Right lobe of liver (tissue), 6 donors: ENCODE measurements at regions not wholly inside any gene's neighbourhood (a gene's known extent, or its start where the extent isn't known, plus 50 kb on each side); places are given as distances from the start of the nearest gene placed in this dataset.

Source experiments
- ATAC-seq, 4 donors: fragments of 200-7000 bp; cut with Tn5 transposase; one replicate each; pipeline ENCODE4 v1.9.1; 2020; ENCODE audit warnings: mild to moderate bottlenecking in 4 of 4, moderate library complexity in 4 of 4
- DNase-seq, 3 donors: peaks; one replicate each; pipeline ENCODE4 v3.0.0-alpha.2; 2020
- H3K27ac ChIP-seq, 3 donors: fragments of 200-600 bp; one replicate each; pipeline ENCODE4 v1.8.0; 2022
- H3K27me3 ChIP-seq, 2 donors: fragments of 200-600 bp; one replicate each; pipeline ENCODE4 v1.8.0; 2022
- H3K36me3 ChIP-seq, 4 donors: fragments of 200-600 bp; sonication (generic) in 1 of 4; one replicate each; pipeline versions ENCODE4 v1.5.1 to v1.8.0; 2017 to 2022; ENCODE audit warnings: control low read depth in 1 of 4
- H3K4me1 ChIP-seq, 4 donors: fragments of 200-600 bp; sonication (generic) in 1 of 4; one replicate each; pipeline versions ENCODE4 v1.5.1 to v1.8.0; 2017 to 2022; ENCODE audit warnings: control low read depth in 1 of 4
- H3K4me3 ChIP-seq, 3 donors: fragments of 200-600 bp; one replicate each; pipeline ENCODE4 v1.8.0; 2022
- H3K9me3 ChIP-seq, 4 donors: fragments of 200-600 bp; sonication (generic) in 1 of 4; one replicate each; pipeline versions ENCODE4 v1.5.1 to v1.8.0; 2017 to 2022; ENCODE audit warnings: control low read depth in 1 of 4
- POLR2A ChIP-seq: fragments of 450-650 bp; IDR thresholded peaks from one replicate; pipeline ENCODE4 v1.6.1; 2017; ENCODE audit warnings: antibody characterized with exemption, mild to moderate bottlenecking
- WGBS: methylation state at CpG from one replicate; pipeline ENCODE4 v1.1.6; 2018; ENCODE audit warnings: low coverage, low lambda C conversion rate; ENCODE audit not compliant: insufficient coverage; ENCODE audit errors: missing lambda C conversion rate; 5-methylcytosine and 5-hydroxymethylcytosine counted together
- intact Hi-C, 2 donors: fragments of 100-400 bp; cut with DNase I; formaldehyde crosslinking; loops; one replicate each; pipeline versions ENCODE4 v1.11.2 to v1.14.1; 2022
- TF ChIP-seq, protein P1 (sequence below), 4 donors: fragments of 200-600 bp in 3 of 4; fragments of 450-650 bp in 1 of 4; IDR thresholded peaks; one replicate each; pipeline versions ENCODE4 v1.5.1 to v1.8.0; 2016 to 2022; ENCODE audit warnings: antibody characterized with exemption in 4 of 4, mild to moderate bottlenecking in 2 of 4
- donor health status: DM: no; HTN: yes; CAD: no.
- donor health status: DM: no; HTN: no; CAD: no.
- donor health status: DM: no; HTN: no; CAD: no.
- donor health status: DM: no; HTN: yes; CAD: no.
- donor health status: DM: no; HTN: yes; CAD: no.

DNA sequence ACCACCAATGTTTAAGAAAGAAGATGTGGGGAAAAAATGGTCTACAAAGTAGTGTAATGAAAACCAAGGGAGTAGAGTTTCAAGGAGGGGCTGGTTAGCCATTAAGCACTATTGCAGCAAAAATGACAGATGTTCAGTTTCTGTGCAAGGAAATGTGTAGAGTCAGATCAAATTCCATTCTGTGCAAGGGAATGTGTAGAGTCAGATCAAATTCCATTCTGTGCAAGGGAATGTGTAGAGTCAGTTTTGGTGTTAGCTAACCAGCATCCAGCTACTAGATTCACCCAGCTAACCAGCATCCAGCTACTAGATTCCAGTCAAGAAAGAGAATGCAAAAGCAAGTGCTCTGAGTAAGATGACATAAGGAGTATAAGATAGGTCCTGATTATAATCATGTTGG is 208.8 kb downstream of the COX18 start:
- no peak for TF ChIP-seq POLR2A
- TF ChIP-seq, protein P1, sequence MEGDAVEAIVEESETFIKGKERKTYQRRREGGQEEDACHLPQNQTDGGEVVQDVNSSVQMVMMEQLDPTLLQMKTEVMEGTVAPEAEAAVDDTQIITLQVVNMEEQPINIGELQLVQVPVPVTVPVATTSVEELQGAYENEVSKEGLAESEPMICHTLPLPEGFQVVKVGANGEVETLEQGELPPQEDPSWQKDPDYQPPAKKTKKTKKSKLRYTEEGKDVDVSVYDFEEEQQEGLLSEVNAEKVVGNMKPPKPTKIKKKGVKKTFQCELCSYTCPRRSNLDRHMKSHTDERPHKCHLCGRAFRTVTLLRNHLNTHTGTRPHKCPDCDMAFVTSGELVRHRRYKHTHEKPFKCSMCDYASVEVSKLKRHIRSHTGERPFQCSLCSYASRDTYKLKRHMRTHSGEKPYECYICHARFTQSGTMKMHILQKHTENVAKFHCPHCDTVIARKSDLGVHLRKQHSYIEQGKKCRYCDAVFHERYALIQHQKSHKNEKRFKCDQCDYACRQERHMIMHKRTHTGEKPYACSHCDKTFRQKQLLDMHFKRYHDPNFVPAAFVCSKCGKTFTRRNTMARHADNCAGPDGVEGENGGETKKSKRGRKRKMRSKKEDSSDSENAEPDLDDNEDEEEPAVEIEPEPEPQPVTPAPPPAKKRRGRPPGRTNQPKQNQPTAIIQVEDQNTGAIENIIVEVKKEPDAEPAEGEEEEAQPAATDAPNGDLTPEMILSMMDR (IDR thresholded peaks at IDR 0.05), result no peak
- no peak overlapping the region for H3K27ac ChIP-seq
- H3K36me3 ChIP-seq, result no peaks in the 10 kb centered on the region
- no peaks in the 10 kb centered on the region for H3K4me1 ChIP-seq
- DNase-seq (no peak), ATAC-seq (no peak)
- H3K27me3 ChIP-seq, result no peaks in the 10 kb centered on the region
- intact Hi-C loops, result no loop called here
- no peaks in the 10 kb centered on the region for H3K9me3 ChIP-seq
- H3K4me3 ChIP-seq, result no peak overlapping the region

DNA sequence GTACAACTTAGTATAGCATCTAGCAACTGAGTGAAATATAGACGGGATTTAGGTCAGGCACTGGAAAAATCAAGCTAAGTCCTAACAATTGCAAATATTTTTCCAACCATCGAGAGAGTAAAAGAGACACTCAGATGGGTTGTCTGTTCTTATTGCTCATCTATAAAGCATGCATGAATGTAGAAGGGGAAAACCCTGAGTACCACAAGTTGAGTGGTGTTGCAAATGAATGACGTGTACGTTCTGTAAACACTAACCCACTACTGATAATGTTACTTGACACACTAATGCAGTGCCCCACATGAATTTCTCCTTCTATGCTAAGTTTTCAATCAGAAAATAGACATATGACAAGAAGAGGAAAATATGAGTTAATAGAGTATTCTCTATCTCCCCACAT is 211.2 kb downstream of the COX18 start:
- no peaks in the 10 kb centered on the region for H3K36me3 ChIP-seq
- intact Hi-C loops, result no loop called here
- no peaks in the 10 kb centered on the region for H3K4me1 ChIP-seq
- no peak overlapping the region for H3K4me3 ChIP-seq
- no peak for DNase-seq
- no peak for ATAC-seq
- H3K9me3 ChIP-seq, result no peaks in the 10 kb centered on the region
- TF ChIP-seq, protein P1 (IDR thresholded peaks at IDR 0.05), result no peak
- TF ChIP-seq POLR2A, result no peak
- no peak overlapping the region for H3K27ac ChIP-seq
- WGBS, result 55% methylated on average over 4 of the region's 4 CpGs
- H3K27me3 ChIP-seq, result no peaks in the 10 kb centered on the region

DNA sequence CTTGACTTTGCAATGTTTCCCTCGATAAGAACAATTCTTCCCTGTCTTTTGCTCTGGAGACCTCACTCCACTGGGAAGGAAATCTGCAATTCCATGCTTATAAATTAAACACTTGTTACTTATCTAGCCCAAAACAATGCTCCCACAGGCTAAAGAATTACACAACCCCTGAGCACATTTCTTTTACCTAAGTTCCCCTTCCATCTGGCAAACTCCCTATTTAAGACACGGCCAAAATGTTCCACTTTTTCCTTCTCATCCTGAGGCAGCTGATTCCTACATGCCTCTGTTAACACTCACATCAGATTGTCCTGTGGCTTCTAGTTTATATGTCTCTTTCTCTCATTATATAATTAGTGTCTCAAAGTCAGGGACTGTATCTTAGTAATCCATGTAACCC is 211.7 kb downstream of the COX18 start:
- H3K27ac ChIP-seq, result no peak overlapping the region
- intact Hi-C loops, result no loop called here
- H3K36me3 ChIP-seq, result no peaks in the 10 kb centered on the region
- DNase-seq (no peak), ATAC-seq (no peak)
- TF ChIP-seq, protein P1 (IDR thresholded peaks at IDR 0.05), result no peak
- TF ChIP-seq POLR2A, result no peak
- no peak overlapping the region for H3K4me3 ChIP-seq
- no peaks in the 10 kb centered on the region for H3K9me3 ChIP-seq
- no peaks in the 10 kb centered on the region for H3K4me1 ChIP-seq
- WGBS, result 46% methylated on average over 2 of the region's 2 CpGs
- H3K27me3 ChIP-seq, result no peaks in the 10 kb centered on the region

DNA sequence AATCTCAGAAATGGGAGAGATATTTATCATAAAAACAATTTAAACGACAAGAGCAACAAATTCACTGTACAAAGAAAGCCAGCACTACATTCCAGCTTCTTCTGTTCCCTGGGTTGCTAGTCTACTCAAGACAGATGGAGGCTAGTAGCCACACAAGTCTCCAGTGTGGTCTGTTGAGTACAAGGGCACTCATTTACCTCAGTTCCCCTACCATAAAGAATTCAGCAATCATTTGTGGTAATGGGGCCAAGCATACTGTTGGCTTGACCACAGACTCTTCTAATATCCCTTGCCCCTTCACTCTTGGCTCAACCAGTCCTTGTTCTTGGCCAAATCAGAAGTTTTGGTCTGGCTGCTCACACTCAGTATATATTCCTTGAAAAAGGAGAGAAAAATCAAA is 212.3 kb downstream of the COX18 start:
- H3K4me3 ChIP-seq, result no peak overlapping the region
- WGBS, result 17% methylated on average over 1 of the region's 1 CpG
- no peaks in the 10 kb centered on the region for H3K4me1 ChIP-seq
- DNase-seq, result no peak
- no peak for TF ChIP-seq POLR2A
- TF ChIP-seq, protein P1 (IDR thresholded peaks at IDR 0.05), result no peak
- H3K9me3 ChIP-seq, result no peaks in the 10 kb centered on the region
- no peak overlapping the region for H3K27ac ChIP-seq
- no peaks in the 10 kb centered on the region for H3K27me3 ChIP-seq
- no peak for ATAC-seq
- intact Hi-C loops, result no loop called here
- no peaks in the 10 kb centered on the region for H3K36me3 ChIP-seq

DNA sequence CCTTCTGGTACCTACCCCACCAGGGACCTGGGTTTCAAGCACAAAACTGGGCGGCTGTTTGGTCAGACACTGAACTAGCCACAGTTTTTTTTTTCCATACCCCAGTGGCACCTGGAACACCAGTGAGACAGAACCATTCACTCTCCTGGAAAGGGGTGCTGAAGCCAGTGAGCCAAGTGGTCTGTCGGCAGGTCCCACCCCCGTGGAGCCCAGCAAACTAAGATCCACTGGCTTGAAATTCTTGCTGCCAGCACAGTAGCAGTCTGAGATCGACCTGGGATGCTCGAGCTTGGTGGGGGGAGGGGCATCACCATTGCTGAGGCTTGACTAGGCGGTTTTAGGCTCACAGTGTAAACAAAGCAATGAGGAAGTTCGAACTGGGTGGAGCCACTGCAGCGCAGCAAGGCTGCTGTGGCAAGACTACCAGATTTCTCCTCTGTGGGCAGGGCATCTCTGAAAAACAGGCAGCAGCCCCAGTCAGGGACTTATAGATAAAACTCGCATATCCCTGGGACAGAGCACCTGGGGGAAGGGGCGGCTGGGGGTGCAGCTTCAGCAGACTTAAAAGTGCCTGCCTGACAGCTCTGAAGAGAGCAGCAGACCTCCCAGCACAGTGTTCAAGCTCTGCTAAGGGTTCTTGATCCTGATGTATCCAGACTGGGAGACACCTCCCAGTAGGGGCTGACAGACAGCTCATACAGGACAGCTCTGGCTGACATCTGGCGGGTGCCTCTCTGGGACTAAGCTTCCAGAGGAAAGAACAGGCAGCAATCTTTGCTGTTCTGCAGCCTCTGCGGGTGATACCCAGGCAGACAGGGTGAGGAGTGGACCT is 223.0 kb downstream of the COX18 start:
- H3K9me3 ChIP-seq, result no peaks in the 10 kb centered on the region
- intact Hi-C loops, result no loop called here
- DNase-seq, result no peak
- no peak overlapping the region for H3K27ac ChIP-seq
- ATAC-seq, result no peak
- H3K36me3 ChIP-seq, result no peaks in the 10 kb centered on the region
- H3K4me3 ChIP-seq, result no peak overlapping the region
- H3K27me3 ChIP-seq, result no peaks in the 10 kb centered on the region
- H3K4me1 ChIP-seq, result no peaks in the 10 kb centered on the region
- no peak for TF ChIP-seq POLR2A
- TF ChIP-seq, protein P1 (IDR thresholded peaks at IDR 0.05), result no peak
- 45% methylated on average over 4 of the region's 12 CpGs for WGBS
